WTC11 (cell line): ENCODE measurements at regions not wholly inside any gene's neighbourhood (a gene's known extent, or its start where the extent isn't known, plus 50 kb on each side); places are given as distances from the start of the nearest gene placed in this dataset.
A peak's percentile ranks its signal among the peaks of the same experiment; 100 is the strongest.

Source experiments
- ATAC-seq: fragments of 200-7000 bp; cut with Tn5 transposase; 2 replicates; pipeline ENCODE4 v1.10.0; 2021; ENCODE audit warnings: mild to moderate bottlenecking, moderate library complexity
- CTCF ChIA-PET: fragments of 300-600 bp; sonication (Branson Sonifier 250); formaldehyde crosslinking; loops from one replicate; lab custom pipeline; 2021; ENCODE audit warnings: antibody characterized with exemption; lab: Charles Lee
- POLR2A ChIA-PET: fragments of 350-600 bp; sonication (Branson Sonifier 250); formaldehyde crosslinking; loops from one replicate; lab custom pipeline; 2021; ENCODE audit warnings: antibody characterized with exemption; lab: Charles Lee
- DNase-seq: peaks from one replicate; pipeline ENCODE4 v3.0.0; 2021; ENCODE audit warnings: low spot score
- H3K27ac Mint-ChIP-seq: 2 replicates; pipeline ENCODE4 v1.8.0; 2021; ENCODE audit warnings: mixed read lengths
- H3K27me3 Mint-ChIP-seq: 2 replicates; pipeline ENCODE4 v1.8.0; 2021; ENCODE audit warnings: low read depth, mild to moderate bottlenecking, moderate library complexity, mixed read lengths
- H3K36me3 Mint-ChIP-seq: 2 replicates; pipeline ENCODE4 v1.8.0; 2021; ENCODE audit warnings: mixed read lengths
- H3K4me1 Mint-ChIP-seq: 2 replicates; pipeline ENCODE4 v1.8.0; 2022; ENCODE audit warnings: mixed read lengths
- H3K4me3 Mint-ChIP-seq: 2 replicates; pipeline ENCODE4 v1.8.0; 2021; ENCODE audit warnings: mild to moderate bottlenecking, moderate library complexity, mixed read lengths
- H3K9me3 Mint-ChIP-seq: 2 replicates; pipeline ENCODE4 v1.8.0; 2021; ENCODE audit warnings: mixed read lengths
- ELF4 ChIP-seq: sonication (generic); formaldehyde crosslinking; IDR thresholded peaks from 2 replicates; pipeline ENCODE4 v1.8.1; 2022; ENCODE audit warnings: low read depth, mild to moderate bottlenecking, moderate library complexity, missing genetic modification reagents
- EMX1 ChIP-seq: fragments of 250-450 bp; sonication (Bioruptor Pico); IDR thresholded peaks from 2 replicates; pipeline ENCODE4 v1.8.0; 2021; ENCODE audit warnings: mild to moderate bottlenecking
- ESRRA ChIP-seq: sonication (generic); formaldehyde crosslinking; IDR thresholded peaks from 2 replicates; pipeline ENCODE4 v1.8.1; 2022; ENCODE audit warnings: mild to moderate bottlenecking, missing genetic modification reagents, borderline replicate concordance
- ETV6 ChIP-seq: sonication (generic); formaldehyde crosslinking; IDR thresholded peaks from 2 replicates; pipeline ENCODE4 v1.8.1; 2022; ENCODE audit warnings: mild to moderate bottlenecking, missing genetic modification reagents
- FOXP1 ChIP-seq: sonication (generic); formaldehyde crosslinking; IDR thresholded peaks from 2 replicates; pipeline ENCODE4 v1.8.0; 2022; ENCODE audit warnings: missing genetic modification reagents, mild to moderate bottlenecking, moderate library complexity, borderline replicate concordance
- MYBL2 ChIP-seq: sonication (generic); formaldehyde crosslinking; IDR thresholded peaks from 2 replicates; pipeline ENCODE4 v1.8.1; 2023; ENCODE audit warnings: mild to moderate bottlenecking, moderate library complexity, missing genetic modification reagents
- OVOL2 ChIP-seq: fragments of 250-450 bp; sonication (Bioruptor Pico); IDR thresholded peaks from 2 replicates; pipeline ENCODE4 v1.9.0; 2021; ENCODE audit warnings: mild to moderate bottlenecking, borderline replicate concordance
- SMAD4 ChIP-seq: sonication (generic); formaldehyde crosslinking; IDR thresholded peaks from 2 replicates; pipeline ENCODE4 v1.8.0; 2022; ENCODE audit warnings: mild to moderate bottlenecking, missing genetic modification reagents
- TEAD1 ChIP-seq: sonication (generic); formaldehyde crosslinking; IDR thresholded peaks from 2 replicates; pipeline ENCODE4 v1.8.0; 2022; ENCODE audit warnings: mild to moderate bottlenecking, missing genetic modification reagents
- TEAD4 ChIP-seq: sonication (generic); formaldehyde crosslinking; IDR thresholded peaks from 2 replicates; pipeline ENCODE4 v1.8.0; 2022; ENCODE audit warnings: mild to moderate bottlenecking, missing genetic modification reagents
- ZBTB21 ChIP-seq: sonication (generic); formaldehyde crosslinking; IDR thresholded peaks from 2 replicates; pipeline ENCODE4 v1.8.1; 2023; ENCODE audit warnings: mild to moderate bottlenecking, missing genetic modification reagents, borderline replicate concordance
- ZNF263 ChIP-seq: sonication (generic); formaldehyde crosslinking; IDR thresholded peaks from 2 replicates; pipeline ENCODE4 v1.8.1; 2022; ENCODE audit warnings: low read depth, mild to moderate bottlenecking, moderate library complexity, missing genetic modification reagents
- ZNF416 ChIP-seq: fragments of 250-450 bp; sonication (Bioruptor Pico); IDR thresholded peaks from 2 replicates; pipeline ENCODE4 v1.9.0; 2021; ENCODE audit warnings: mild to moderate bottlenecking, inconsistent platforms
- TF ChIP-seq, protein P1 (sequence below): fragments of 250-450 bp; sonication (Bioruptor Pico); IDR thresholded peaks from 2 replicates; pipeline ENCODE4 v1.9.0; 2021; ENCODE audit warnings: mild to moderate bottlenecking
- TF ChIP-seq, protein P2 (sequence below): sonication (generic); formaldehyde crosslinking; IDR thresholded peaks from 2 replicates; pipeline ENCODE4 v1.8.1; 2023; ENCODE audit warnings: mild to moderate bottlenecking, missing genetic modification reagents, moderate library complexity
- TF ChIP-seq, protein P3 (sequence below): fragments of 250-450 bp; sonication (Bioruptor Pico); IDR thresholded peaks from 2 replicates; pipeline ENCODE4 v1.8.0; 2021; ENCODE audit warnings: mild to moderate bottlenecking
- TF ChIP-seq, protein P4 (sequence below): sonication (generic); formaldehyde crosslinking; IDR thresholded peaks from 2 replicates; pipeline ENCODE4 v1.8.0; 2023; ENCODE audit warnings: missing genetic modification reagents
- TF ChIP-seq, protein P5 (sequence below): sonication (generic); formaldehyde crosslinking; IDR thresholded peaks from 2 replicates; pipeline ENCODE4 v1.8.1; 2022; ENCODE audit warnings: low read depth, missing genetic modification reagents, borderline replicate concordance
- TF ChIP-seq, protein P6 (sequence below): sonication (generic); formaldehyde crosslinking; IDR thresholded peaks from 2 replicates; pipeline ENCODE4 v1.8.1; 2022; ENCODE audit warnings: missing genetic modification reagents, borderline replicate concordance
- TF ChIP-seq, protein P7 (sequence below): sonication (generic); formaldehyde crosslinking; IDR thresholded peaks from 2 replicates; pipeline ENCODE4 v1.8.0; 2022; ENCODE audit warnings: mild to moderate bottlenecking, missing genetic modification reagents
- TF ChIP-seq, protein P8 (sequence below): sonication (generic); formaldehyde crosslinking; IDR thresholded peaks from 2 replicates; pipeline ENCODE4 v1.8.1; 2023; ENCODE audit warnings: mild to moderate bottlenecking, missing genetic modification reagents
- TF ChIP-seq, protein P9 (sequence below): fragments of 250-450 bp; sonication (Bioruptor Pico); IDR thresholded peaks from 2 replicates; pipeline ENCODE4 v2.1.2; 2022; ENCODE audit warnings: mild to moderate bottlenecking, moderate library complexity

DNA sequence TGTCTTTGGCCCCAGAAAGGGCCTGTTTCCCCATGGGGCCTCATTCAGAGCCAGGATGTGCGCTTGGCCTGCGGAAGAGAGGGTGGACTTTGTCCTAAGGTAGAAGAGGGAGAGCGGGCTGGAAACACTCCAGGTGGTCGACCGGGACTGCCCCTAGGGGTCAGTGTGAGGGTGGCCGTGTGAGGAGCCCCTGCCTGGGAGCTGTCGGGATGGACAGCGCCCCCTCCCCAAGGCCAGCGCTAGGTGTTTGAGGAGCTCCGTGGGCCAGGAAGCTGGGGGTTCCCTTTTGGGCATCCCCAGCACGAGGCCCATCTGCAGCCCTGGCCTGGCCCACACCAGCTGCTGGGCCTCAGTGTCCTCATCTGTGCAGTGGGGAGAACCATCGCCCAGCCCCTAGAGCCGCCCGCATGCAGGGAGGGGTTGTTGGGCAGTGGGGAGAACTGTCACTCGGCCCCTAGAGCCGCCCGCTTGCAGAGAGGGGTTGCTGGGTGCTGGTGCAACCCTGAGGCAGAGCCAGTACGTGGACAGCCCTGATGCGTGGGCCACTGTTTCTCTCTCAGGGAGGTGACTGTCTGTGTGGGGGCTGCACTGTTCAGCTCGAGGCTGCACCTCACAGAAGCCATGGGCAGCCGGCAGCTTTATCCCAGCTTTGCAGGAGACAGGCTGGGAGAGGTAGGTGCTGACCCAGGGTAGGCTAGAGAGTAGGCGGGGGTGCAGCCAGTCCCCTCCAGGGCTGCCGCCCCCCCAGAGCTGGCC lies 1319.9 kb downstream of the BRD1 start:
- Mint-ChIP-seq H3K4me1 (peaks cover 31% of the 10 kb centered on the region), H3K27ac (0 out of 2 replicates have a peak overlapping the region, but pooled peaks have one; percentile 41), H3K9me3 (no peaks in the 10 kb centered on the region), H3K36me3 (no peaks in the 10 kb centered on the region; the same call in 1 of the 2 replicates), H3K4me3 (no peak overlapping the region), H3K27me3 (no peaks in the 10 kb centered on the region)
- POLR2A ChIA-PET = no interaction called here
- ATAC-seq (no peak; the same call in 1 of the 2 replicates), DNase-seq (no peak)
- TF ChIP-seq, protein P1, sequence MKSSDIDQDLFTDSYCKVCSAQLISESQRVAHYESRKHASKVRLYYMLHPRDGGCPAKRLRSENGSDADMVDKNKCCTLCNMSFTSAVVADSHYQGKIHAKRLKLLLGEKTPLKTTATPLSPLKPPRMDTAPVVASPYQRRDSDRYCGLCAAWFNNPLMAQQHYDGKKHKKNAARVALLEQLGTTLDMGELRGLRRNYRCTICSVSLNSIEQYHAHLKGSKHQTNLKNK (CRISPR knock-in tag) = no peak
- TF ChIP-seq, protein P2, sequence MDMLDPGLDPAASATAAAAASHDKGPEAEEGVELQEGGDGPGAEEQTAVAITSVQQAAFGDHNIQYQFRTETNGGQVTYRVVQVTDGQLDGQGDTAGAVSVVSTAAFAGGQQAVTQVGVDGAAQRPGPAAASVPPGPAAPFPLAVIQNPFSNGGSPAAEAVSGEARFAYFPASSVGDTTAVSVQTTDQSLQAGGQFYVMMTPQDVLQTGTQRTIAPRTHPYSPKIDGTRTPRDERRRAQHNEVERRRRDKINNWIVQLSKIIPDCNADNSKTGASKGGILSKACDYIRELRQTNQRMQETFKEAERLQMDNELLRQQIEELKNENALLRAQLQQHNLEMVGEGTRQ (CRISPR knock-in tag) = no peak
- TF ChIP-seq FOXP1 (CRISPR knock-in tag) (no peak), ZNF416 (CRISPR knock-in tag) (no peak), ESRRA (CRISPR knock-in tag) (no peak), TEAD1 (CRISPR knock-in tag) (no peak)
- CTCF ChIA-PET = interaction anchor here (0.5 to 1.1 kb wide), 3 partner anchors 11 to 47 kb away, joined by 3 to 4 read pairs (median 4); no protein-coding TSS in a partner anchor

DNA sequence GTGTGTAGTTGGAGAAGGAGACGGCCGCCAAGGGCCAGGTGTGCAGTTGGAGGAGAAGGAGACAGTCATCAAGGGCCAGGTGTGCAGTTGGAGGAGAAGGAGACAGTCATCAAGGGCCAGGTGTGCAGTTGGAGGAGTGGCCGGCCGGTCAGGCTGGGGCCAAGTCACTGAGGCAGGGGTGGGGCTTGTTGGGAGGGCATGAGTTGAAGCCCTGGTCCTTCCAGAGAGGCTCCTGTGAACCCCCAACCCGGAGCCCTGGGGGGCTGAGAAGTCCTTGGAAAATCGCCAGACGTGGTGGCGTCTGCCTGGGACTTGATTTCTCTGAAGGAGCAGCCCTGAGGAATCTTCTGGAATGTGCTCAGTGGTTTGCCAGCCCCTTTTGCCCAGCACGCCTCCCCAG lies 1320.5 kb downstream of the BRD1 start:
- ATAC-seq = no peak
- no peak overlapping the region; the same call in 1 of the 2 replicates for H3K27ac Mint-ChIP-seq
- ChIA-PET CTCF (interaction anchor here (1.0 kb wide), 1 partner anchor 10 kb away, joined by 4 read pairs; no protein-coding TSS in a partner anchor), POLR2A (no interaction called here)
- no peaks in the 10 kb centered on the region for H3K27me3 Mint-ChIP-seq
- peaks cover 31% of the 10 kb centered on the region for H3K4me1 Mint-ChIP-seq
- H3K36me3 Mint-ChIP-seq = no peaks in the 10 kb centered on the region; the same call in 1 of the 2 replicates
- no peaks in the 10 kb centered on the region for H3K9me3 Mint-ChIP-seq
- no peak for DNase-seq
- H3K4me3 Mint-ChIP-seq = no peak overlapping the region
- TF ChIP-seq, protein P3, sequence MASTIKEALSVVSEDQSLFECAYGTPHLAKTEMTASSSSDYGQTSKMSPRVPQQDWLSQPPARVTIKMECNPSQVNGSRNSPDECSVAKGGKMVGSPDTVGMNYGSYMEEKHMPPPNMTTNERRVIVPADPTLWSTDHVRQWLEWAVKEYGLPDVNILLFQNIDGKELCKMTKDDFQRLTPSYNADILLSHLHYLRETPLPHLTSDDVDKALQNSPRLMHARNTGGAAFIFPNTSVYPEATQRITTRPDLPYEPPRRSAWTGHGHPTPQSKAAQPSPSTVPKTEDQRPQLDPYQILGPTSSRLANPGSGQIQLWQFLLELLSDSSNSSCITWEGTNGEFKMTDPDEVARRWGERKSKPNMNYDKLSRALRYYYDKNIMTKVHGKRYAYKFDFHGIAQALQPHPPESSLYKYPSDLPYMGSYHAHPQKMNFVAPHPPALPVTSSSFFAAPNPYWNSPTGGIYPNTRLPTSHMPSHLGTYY (CRISPR knock-in tag) = no peak
- TF ChIP-seq, protein P2 (CRISPR knock-in tag) = no peak
- TF ChIP-seq MYBL2 (no peak), OVOL2 (no peak), TEAD4 (CRISPR knock-in tag) (no peak), ZBTB21 (CRISPR knock-in tag) (no peak), SMAD4 (CRISPR knock-in tag) (no peak), ZNF263 (CRISPR knock-in tag) (no peak), ZNF416 (CRISPR knock-in tag) (no peak), ELF4 (CRISPR knock-in tag) (no peak), ETV6 (CRISPR knock-in tag) (no peak), EMX1 (CRISPR knock-in tag) (no peak)
- TF ChIP-seq, protein P4, sequence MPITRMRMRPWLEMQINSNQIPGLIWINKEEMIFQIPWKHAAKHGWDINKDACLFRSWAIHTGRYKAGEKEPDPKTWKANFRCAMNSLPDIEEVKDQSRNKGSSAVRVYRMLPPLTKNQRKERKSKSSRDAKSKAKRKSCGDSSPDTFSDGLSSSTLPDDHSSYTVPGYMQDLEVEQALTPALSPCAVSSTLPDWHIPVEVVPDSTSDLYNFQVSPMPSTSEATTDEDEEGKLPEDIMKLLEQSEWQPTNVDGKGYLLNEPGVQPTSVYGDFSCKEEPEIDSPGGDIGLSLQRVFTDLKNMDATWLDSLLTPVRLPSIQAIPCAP (CRISPR knock-in tag) = no peak
- TF ChIP-seq, protein P5, sequence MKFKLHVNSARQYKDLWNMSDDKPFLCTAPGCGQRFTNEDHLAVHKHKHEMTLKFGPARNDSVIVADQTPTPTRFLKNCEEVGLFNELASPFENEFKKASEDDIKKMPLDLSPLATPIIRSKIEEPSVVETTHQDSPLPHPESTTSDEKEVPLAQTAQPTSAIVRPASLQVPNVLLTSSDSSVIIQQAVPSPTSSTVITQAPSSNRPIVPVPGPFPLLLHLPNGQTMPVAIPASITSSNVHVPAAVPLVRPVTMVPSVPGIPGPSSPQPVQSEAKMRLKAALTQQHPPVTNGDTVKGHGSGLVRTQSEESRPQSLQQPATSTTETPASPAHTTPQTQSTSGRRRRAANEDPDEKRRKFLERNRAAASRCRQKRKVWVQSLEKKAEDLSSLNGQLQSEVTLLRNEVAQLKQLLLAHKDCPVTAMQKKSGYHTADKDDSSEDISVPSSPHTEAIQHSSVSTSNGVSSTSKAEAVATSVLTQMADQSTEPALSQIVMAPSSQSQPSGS (CRISPR knock-in tag) = no peak
- TF ChIP-seq, protein P6, sequence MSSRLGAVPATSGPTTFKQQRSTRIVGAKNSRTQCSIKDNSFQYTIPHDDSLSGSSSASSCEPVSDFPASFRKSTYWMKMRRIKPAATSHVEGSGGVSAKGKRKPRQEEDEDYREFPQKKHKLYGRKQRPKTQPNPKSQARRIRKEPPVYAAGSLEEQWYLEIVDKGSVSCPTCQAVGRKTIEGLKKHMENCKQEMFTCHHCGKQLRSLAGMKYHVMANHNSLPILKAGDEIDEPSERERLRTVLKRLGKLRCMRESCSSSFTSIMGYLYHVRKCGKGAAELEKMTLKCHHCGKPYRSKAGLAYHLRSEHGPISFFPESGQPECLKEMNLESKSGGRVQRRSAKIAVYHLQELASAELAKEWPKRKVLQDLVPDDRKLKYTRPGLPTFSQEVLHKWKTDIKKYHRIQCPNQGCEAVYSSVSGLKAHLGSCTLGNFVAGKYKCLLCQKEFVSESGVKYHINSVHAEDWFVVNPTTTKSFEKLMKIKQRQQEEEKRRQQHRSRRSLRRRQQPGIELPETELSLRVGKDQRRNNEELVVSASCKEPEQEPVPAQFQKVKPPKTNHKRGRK (CRISPR knock-in tag) = no peak
- TF ChIP-seq, protein P7, sequence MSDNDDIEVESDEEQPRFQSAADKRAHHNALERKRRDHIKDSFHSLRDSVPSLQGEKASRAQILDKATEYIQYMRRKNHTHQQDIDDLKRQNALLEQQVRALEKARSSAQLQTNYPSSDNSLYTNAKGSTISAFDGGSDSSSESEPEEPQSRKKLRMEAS (CRISPR knock-in tag) = no peak
- TF ChIP-seq, protein P8, sequence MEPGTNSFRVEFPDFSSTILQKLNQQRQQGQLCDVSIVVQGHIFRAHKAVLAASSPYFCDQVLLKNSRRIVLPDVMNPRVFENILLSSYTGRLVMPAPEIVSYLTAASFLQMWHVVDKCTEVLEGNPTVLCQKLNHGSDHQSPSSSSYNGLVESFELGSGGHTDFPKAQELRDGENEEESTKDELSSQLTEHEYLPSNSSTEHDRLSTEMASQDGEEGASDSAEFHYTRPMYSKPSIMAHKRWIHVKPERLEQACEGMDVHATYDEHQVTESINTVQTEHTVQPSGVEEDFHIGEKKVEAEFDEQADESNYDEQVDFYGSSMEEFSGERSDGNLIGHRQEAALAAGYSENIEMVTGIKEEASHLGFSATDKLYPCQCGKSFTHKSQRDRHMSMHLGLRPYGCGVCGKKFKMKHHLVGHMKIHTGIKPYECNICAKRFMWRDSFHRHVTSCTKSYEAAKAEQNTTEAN = no peak
- TF ChIP-seq, protein P9, sequence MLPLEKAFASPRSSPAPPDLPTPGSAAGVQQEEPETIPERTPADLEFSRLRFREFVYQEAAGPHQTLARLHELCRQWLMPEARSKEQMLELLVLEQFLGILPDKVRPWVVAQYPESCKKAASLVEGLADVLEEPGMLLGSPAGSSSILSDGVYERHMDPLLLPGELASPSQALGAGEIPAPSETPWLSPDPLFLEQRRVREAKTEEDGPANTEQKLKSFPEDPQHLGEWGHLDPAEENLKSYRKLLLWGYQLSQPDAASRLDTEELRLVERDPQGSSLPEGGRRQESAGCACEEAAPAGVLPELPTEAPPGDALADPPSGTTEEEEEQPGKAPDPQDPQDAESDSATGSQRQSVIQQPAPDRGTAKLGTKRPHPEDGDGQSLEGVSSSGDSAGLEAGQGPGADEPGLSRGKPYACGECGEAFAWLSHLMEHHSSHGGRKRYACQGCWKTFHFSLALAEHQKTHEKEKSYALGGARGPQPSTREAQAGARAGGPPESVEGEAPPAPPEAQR (CRISPR knock-in tag) = no peak
- TF ChIP-seq, protein P1 (CRISPR knock-in tag) = no peak
